ENCODE measurements at regions not wholly inside any gene's neighbourhood (a gene's known extent, or its start where the extent isn't known, plus 50 kb on each side); places are given as distances from the start of the nearest gene placed in this dataset.

DNA sequence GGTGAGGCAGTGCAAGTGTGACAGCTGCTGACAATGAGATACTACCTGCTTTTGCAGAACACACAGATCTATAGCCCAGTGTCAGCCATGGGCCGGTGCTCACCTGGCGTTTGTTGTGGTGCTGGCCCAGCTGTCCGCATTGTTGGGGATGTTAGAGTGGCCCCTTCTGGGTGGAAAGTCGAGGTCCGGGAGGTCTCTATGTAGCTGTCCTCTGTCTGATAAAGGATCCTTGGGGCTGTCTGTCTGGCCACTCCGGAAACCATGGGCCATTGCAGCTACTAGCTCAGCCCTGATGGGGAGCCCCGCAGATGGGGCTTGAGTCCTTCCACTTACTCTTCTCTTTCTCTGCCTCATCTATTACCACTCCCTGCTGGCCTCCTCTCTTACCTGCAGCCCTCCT lies 181.5 kb upstream of the TSHZ3 start:
- no peak for TF ChIP-seq POLR2A (IDR thresholded peaks at IDR 0.05)
- TF ChIP-seq, protein P1, sequence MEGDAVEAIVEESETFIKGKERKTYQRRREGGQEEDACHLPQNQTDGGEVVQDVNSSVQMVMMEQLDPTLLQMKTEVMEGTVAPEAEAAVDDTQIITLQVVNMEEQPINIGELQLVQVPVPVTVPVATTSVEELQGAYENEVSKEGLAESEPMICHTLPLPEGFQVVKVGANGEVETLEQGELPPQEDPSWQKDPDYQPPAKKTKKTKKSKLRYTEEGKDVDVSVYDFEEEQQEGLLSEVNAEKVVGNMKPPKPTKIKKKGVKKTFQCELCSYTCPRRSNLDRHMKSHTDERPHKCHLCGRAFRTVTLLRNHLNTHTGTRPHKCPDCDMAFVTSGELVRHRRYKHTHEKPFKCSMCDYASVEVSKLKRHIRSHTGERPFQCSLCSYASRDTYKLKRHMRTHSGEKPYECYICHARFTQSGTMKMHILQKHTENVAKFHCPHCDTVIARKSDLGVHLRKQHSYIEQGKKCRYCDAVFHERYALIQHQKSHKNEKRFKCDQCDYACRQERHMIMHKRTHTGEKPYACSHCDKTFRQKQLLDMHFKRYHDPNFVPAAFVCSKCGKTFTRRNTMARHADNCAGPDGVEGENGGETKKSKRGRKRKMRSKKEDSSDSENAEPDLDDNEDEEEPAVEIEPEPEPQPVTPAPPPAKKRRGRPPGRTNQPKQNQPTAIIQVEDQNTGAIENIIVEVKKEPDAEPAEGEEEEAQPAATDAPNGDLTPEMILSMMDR (IDR thresholded peaks at IDR 0.05), result no peak
